ENCODE measurements at regions not wholly inside any gene's neighbourhood (a gene's known extent, or its start where the extent isn't known, plus 50 kb on each side); places are given as distances from the start of the nearest gene placed in this dataset.

GRCh38 chr7:20513341-20513740 lies 102.1 kb upstream of the ABCB5 start:
- TF ChIP-seq CTCF (conservative IDR thresholded peaks at IDR 0.05; ENCODE audit: low read length) (no peak), EZH2phosphoT487 (IDR thresholded peaks at IDR 0.05; ENCODE audit: borderline replicate concordance, low read depth, low read length) (no peak)

Measured in OCI-LY7 (cell line).